Amygdala (tissue), 56 donors: ENCODE measurements at regions not wholly inside any gene's neighbourhood (a gene's known extent, or its start where the extent isn't known, plus 50 kb on each side); places are given as distances from the start of the nearest gene placed in this dataset.
A peak's percentile ranks its signal among the peaks of the same experiment; 100 is the strongest.

Source experiments
- DNase-seq, 56 donors: peaks; one replicate each; lab custom pipeline; 2025; lab: John Stamatoyannopoulos, UW

DNA sequence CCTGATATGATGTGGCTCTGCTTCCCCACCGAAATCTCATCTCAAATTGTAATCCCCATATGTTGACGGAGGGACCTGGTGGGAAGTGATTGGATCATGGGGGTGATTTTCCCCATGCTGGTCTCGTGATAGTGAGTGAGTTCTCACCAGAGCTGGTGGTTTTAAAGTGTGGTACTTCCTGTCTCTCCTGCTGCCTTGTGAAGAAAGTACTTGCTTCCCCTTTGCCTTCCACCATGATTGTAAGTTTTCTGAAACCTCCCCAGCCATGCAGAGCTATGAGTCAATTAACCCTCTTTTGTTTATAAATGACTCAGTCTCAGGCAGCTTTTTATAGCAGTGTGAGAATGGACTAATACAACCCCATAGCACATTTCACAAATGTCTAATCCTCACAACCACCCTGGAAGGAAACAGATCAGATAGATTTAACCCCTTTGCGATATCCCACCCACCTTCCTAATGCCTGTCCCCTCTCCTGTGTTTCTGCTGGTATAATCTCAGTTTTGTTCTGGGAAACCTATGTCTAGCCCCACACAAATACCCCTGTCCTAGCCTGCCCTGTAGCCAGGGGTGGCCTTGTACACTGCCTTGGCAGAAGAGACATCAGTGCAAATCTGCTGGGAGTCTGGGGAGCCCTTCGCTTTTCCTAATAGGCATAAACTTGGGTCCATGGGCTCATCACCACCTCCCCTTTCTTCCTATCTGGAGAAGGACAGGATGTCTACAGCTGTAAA, 157.0 kb upstream of the RAI14 start:
- DNase-seq, result no peak

DNA sequence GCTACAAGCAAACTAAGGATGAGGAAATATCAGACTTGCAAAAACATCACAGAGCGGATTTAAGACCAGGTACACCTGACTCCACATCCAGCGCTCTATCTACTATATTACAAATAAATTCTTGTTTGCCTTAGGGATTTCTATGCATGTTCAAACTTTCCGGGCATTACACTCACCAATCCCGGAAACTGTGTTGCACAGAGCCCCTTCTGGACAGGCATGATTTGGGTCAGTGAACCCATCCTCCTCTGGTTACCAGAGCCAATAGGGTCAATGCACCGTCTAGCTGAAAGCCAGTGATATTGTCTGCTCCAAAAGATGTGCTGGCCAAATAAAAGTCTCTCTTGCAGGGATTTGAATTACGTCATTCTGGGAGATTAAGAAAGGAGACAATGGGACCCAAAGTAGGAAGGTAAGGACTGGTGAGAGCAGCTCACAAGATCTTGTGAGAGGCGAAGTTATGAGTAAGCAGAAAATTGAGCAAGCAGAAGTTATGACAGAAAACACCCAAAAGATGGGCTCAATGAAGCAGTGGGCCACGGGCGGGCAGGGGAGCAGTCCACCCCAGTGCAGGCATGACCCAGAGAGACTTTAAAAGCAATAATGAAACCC, 155.8 kb upstream of the RAI14 start:
- DNase-seq, result no peak

DNA sequence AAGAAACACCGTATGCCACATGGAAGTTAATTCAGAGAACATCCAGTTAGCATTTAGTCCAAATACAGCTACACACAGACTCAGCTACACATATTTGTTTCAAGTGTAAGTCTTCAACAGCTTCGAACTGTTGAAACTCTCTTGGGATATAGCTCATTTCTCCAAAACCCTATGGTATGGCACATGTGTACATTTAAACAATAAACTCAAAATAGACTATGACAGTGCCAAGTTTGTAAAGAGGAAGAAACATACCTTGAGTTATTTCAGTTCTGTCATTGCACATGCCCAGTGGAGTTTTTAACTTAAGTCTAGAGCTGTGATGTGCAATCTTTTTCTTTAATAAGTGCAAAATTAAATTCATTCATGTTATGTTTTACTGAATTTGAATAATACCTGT, 155.1 kb upstream of the RAI14 start:
- no peak for DNase-seq

DNA sequence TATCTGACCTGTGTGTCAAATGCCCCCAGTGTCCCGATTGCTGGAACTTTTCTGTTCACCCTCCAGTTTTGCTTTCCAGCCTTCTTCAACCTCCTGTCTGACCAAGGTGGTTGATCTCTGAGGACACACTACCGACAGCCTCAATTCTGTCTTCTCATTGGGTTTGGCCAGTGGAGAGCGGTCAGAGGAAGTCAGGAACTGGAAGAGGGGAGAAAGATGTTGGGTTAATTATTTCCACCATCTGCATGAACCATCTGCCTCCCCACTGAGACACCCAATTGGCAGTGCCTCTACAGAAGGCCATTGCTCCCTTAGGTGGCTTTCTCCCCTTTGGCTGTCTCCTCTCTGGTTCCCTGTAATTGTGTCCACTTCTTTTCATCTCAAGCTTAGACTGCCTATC, 154.3 kb upstream of the RAI14 start:
- no peak for DNase-seq

DNA sequence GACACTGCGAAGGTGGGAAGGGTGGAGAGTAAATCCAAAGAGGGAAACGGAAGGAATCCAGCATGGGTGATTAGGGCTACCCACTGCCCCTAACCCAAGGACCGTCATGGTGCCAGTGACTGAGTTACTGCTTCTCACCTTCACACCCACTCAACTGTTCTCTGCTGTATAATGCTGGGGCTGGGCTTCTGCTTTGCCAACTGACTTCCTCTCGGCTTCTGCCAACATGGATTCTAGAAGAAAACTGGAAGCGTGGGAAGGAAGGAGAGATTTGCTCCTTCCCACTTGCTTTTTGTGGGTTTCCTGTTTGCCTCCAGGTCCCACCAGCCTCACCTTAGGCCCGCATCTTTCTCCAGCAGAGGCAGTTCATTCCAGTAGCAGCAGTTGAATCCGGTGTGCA, 153.5 kb upstream of the RAI14 start:
- DNase-seq, result no peak

DNA sequence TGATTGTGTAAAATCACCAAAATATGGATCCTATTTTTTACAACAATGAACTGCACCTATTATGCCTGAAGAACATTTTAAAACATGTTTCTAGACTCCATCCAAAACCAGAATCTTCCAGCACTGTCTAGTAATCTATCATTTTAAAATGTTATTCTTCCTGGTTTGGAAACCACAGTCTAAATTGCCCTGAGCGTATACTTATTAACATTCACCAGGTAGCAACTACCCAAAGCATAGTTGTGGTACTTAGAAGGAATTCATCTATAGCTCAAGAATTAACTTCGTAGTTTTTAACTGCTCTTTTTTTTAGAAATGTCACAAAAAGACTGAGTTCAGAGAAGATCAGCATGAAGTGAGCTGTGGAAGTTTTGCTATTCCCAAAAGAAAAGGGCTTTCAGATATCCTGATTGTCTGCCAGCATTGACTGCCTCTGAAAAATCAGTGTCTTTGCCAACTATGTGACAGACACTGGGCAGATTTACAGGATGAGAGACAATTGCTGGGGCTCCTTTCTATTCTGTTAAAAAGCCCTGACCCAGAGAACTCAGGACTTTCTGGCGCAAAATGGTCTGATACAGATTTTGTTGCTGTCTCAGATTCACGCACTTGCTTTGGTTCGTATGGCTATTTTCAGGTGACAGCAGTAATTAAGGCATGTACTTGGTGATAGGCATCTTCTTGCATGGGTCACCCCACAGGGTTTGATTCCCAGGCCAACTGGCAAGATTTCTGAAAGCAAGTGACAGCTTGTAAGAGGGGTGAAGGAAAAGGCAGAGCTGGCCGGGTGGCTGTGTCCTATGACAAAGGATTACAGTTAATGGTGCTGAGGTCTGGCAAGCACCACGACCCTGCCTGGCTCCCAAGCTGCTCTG, 152.5 kb upstream of the RAI14 start:
- peak in 42 of 56 donors; percentile 10 to 86 (median 50) for DNase-seq

DNA sequence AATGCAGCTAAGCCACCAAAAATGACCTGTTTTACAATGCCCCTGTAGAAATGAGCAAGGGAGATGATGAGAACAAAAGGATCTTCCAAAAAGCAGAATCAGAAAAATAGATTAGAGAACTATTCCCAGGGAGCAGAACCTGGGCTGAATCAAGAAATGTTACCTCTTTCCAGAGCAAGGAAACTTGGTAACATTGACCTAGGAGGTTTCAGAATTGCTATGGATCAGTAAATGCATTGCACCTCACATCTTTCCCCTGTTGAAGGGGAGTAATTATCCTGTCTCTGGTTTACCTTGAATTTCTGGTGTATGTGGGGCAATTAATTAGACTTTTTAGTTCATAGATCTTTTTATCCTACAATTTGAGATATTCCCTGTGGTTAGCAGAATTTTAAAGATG, 151.2 kb upstream of the RAI14 start:
- DNase-seq, result no peak

DNA sequence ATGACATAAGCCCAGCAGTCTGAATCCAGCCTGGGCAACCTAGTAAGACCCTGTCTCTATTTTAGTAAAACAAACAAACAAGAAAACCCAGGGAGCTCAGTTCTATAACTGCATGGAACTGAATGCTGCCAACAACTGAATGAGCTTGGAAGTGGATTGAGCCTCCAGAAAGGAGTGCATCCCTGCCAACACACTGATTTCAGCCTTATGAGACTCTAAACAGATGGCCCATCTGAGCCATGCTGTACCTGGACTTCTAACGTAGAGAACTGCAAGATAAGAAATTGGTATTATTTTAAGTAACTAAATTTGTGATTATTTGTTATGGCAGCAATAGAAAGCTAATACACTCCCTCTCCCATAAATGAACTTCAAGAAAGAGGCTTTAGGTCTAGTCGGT, 150.4 kb upstream of the RAI14 start:
- DNase-seq, result no peak

DNA sequence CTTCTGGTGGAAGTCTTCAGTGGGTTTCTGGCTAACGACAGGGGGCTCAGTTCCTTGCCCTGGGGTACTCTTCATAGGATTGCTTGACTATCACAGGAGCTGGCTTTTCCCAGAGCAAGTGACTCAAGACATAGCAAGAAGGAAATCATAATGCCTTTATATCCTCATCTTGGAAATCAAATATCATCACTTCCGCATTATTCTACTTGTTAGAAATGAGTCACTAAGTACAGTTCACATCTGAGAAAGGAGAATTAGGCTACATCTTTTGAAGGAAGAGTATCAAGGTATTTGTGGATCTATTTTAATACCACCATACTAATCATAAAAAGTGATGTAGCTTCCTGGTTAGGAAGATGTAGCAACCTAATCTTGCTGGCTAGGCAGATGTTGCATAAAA, 148.2 kb upstream of the RAI14 start:
- DNase-seq, result no peak

DNA sequence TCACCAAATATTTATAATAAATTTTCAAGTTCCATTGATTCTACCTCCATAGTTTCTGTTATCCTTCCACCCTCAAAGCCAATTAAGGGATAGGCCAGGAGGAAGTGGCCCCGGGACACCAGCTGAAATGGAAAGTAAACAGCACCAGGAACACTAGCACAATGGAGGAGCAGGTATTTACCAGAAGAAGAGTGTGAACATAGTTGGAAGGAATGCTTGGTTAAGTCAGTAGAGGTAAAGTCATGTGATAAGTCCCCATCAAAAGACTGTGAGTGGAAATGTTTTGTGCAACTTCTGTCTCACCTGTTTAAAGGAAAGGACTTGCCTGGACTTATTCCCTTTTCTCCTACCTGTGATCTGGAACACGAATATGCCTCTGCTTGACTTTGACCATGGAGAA, 146.7 kb upstream of the RAI14 start:
- no peak for DNase-seq

DNA sequence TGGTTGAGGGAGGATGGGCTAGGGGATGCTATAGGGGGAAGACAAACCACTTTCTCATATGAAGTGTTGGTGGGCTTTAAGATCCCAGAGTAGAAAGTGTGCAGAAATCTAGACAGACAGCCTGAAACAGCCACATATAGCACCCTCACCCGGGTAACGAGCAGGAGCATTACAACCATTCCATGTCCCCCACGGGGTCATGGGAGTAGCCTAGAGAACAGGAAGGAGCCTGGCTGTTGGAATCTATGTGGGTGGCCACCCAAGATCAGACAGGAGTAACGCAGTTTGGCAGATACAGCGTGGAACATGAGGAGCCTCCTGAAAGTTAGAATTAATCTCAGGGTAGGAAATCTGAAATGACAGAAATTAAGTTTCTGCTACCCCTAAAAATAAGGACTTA, 146.1 kb upstream of the RAI14 start:
- DNase-seq, result no peak

DNA sequence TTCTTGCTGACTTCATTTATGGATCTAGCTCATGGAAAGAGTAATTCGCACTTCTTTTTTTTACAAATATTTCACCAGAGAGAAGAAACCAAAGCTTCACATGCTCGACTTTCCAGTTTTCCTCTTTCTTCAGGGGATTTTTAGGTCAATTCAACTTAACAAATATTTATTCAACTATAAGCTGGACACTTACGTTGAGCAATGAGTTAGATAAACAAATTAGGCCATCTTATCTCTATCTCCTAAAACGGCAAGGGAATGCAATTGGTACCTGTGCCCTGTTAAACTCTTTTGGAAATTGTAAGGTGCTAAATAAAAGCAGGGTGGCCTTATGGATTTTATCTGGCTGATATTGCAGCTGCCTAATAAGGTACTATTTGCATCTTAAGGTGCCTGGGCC, 145.1 kb upstream of the RAI14 start:
- DNase-seq, result no peak

DNA sequence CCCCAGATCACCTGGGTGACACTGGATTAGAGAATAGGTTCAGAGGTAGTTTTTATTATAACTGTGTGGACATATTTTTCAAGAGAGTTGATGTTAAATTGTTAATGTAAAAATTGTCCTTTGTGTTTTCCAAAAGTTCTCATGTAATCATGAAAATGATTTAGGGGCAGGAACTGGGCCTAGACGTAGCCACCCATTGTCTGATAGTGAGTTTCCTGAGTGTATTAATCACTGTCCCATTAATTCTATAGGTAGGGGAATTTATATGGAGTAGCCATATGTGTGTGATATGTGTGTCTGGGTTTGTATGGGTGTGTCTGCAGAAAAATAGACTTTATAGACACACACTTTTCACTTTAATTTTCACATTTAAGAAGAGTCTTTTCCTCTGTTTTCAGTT, 144.6 kb upstream of the RAI14 start:
- DNase-seq, result no peak

DNA sequence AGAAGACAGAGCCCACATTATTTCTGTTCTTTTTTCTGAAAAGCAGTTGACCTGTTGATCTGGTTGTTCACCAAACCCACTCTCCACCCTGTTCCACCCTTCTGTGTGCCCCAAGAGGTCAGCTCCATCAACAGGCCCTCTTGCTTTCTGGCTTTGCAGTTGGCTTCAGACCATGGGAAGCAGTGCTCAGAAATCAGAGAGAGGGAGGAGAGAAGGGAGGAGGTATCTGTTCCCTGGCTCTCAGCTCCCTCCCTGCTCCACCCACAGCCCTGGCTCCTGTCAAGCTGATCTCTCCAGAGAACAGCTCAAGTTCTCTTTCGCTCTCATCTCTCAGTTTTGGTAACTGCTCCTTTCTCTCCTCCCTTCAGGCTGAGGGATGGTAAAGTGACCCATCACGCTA, 144.2 kb upstream of the RAI14 start:
- no peak for DNase-seq

DNA sequence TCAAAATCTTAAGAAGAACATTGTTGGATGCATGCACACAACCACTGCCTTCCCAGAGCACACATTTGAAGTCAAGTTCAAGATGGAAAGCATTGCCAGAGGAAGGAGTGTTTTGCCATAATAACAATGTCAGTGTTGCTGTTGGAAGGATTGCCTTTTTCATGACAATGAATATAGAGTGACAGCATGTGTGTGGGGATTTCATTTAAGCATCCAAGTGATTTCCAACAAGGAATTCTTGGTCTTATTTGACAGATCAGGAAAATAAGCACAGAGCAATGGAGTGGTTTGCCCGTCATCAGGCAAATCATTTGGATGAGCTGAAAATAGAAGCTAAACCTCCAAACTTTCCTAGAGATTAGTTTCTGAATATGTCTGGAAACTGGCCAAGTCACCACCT, 140.0 kb upstream of the RAI14 start:
- DNase-seq, result no peak

DNA sequence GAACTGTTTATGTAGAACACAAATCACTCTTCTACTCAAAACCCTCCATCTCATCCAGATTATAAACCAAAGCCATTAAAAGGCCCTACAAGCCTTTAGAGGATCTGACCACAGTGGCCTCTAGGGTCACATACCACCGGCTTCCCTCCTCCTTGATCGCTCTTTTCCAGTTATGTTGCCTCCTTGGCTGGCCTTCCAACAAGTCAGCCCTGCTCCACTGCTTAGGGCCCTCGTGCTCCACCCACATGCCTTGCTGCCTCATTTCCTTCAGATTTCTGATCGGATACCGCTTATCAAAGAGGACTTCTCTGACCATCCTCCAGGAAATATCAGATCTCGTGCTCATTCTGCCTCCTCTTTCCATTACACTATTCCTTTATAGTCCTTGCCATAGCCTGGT, 139.4 kb upstream of the RAI14 start:
- no peak for DNase-seq

DNA sequence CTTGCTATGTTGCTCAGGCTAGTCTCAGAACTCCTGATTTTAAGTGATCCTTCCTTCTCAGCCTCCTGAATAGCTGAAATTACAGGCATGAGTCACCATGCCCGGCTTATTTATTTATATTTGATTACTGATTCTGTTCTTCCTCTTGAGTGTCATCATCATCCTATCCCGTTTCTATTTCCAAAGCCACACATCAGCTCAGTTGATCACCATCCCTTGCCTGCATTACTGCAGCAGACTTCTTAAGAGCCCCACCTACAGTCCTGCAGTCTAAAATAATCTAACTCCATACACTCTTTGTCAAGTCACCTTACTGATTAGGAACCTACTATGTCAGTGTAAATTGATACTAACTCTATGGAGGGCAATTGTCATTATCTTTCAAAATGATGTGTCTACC, 138.9 kb upstream of the RAI14 start:
- DNase-seq, result no peak

DNA sequence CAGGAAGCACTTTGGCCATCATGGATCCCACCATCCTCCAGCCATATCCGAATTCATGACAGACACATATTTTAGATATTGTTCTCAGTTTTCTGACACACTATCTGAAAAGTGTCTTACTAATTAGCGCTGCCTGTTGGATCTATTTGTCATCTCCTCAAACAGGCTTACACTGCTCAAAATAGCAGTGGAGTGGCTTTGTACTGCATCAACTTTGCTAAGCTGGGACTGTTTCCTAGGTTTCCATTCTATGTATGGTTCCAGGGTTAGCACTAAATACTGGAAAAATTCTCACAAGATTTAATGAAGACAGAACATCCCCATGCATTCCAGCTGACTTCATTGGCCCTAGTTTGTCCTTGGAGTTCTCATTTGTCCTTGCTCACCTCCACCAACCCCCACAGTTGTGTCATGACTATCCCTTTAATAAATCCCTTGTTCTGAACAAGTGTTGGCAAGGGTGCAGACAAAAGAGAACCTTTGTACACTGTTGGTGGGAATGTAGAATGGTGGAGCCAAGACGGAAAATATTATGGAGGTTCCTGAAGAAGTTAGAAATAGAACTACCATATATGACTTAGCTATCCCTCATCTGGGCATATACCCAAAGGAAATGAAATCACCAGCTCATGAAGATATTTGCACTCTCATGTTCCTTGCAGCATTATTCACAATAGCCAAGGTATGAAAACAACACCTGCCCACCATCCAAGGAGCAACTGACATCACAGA, 136.5 kb upstream of the RAI14 start:
- peak in 1 of 56 donors; percentile 15 for DNase-seq

DNA sequence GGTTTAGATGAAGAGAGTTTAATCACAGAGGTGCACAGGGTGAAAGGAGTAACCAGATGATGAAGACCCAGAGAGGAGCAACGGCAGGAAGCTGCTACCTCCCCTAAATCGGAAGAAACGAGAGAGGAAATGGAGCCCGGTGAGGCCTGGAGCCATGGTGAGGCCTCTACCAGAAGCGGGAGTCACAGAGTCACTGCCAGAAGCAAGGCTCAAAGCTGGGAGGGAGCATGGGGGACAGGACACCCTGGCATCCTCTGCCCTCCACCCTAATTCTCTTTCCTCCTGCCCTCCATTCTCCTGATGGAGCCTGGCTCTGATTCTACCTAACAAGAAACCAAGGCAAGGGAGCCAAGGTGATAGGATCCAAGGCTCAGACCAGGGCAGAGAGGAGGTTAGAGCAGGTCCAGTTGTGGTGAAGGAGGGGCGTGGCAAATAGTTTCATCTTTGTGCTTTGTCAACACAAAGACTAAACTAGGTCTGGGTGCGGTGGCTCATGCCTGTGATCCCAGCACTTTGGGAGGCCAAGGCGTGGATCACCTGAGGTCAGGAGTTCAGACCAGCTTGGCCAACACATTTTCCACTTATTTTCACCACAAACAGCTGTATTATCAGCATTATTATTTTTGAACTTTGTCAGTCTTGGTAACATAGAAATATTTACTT, 134.4 kb upstream of the RAI14 start:
- no peak for DNase-seq

DNA sequence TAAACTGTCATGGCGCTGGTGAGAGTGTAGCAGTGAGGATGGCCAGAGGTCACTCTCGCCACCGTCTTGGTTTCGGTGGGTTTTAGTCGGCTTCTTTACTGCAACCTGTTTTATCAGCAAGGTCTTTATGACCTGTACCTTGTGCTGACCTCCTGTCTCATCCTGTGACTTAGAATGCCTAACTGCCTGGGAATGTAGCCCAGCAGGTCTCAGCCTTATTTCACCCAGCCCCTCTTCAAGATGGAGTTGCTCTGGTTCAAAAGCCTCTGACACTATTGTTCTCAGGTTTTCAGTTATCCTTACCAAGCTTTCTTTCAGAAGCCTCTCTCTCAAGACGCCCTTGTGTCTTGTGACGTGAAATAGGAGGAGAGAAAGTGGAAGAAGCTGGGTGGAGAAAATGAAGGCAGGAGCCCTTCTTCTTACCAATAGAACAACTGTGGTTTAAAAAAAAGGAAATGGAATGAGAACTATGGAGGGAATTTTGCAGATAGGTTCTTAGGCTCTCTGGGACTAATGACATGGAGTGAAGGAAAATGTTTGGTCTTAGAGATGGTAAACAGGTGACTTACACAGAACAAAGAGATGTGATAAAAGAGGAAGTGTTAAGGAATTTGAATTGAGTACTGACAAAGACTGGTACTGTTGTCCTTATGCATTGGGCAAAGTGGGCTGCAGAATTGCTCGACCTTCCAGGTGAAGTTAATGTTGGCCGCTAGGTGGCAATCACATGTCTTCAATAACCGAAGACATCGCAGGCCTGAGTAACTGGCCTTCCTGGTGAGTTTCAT, 133.3 kb upstream of the RAI14 start:
- DNase-seq, result peak in 49 of 56 donors; percentile 6 to 84 (median 45)
